Stimulated activated CD4-positive, alpha-beta T cell treated with anti-CD3 and anti-CD28 coated beads, TNF-alpha, amount 100 ng/mL, for 1 hour (primary cell): ENCODE measurements at regions not wholly inside any gene's neighbourhood (a gene's known extent, or its start where the extent isn't known, plus 50 kb on each side); places are given as distances from the start of the nearest gene placed in this dataset.

Source experiments
- DNase-seq, 3 donors: peaks; one replicate each; pipeline ENCODE4 v3.0.0-alpha.2; 2020; ENCODE audit warnings: low read depth in 3 of 3, low spot score in 1 of 3

DNA sequence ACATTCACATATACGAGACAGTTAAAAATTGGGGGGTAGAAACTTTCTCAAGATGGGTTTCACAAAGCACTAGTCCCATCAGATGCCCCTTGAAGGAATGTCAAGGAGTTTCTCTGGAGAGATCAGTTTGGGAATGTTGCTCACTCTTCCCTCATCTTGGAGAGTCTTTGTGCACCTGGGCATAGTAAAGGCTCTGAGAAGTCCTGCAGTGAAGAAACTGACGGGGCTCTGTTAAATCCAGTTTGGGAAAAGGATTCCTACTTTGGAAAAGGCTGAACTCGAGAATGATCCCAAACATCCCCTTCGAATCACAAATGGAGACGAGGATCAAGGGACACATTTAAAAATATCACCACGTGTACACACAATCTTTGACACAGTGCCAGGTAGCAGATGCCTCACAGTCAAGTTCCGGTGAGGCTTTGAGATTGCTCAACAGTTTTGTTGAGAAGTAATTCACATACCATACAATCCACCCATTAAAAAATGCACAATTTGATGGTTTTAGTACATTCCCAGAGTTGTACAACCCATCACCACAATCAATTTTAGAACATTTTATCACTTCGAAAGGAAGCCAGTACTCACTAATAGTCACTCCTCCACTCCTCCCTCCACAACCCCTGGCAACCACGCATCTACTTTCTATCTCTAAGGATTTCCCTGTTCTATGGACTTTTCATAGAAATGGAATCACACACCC lies 203.4 kb upstream of the FOXF1 start:
- no peak for DNase-seq

DNA sequence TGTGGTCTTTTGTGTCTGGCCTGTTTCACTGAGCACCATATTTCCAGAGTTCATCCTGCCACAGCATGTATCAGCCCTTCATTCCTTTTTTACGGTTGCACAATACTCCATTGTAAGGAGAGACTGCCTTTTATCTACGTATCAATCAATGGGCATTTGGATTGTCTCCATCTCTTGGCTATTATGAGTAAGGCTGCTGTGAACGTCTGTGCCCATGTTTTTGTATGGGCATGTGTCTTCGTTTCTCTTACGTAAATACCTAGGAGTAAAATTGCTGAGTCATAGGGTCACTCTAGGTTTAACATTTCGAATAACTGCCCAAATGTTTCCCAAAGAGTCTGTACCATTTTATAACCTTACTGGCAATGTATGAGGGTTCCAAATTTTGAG lies 202.8 kb upstream of the FOXF1 start:
- no peak for DNase-seq

DNA sequence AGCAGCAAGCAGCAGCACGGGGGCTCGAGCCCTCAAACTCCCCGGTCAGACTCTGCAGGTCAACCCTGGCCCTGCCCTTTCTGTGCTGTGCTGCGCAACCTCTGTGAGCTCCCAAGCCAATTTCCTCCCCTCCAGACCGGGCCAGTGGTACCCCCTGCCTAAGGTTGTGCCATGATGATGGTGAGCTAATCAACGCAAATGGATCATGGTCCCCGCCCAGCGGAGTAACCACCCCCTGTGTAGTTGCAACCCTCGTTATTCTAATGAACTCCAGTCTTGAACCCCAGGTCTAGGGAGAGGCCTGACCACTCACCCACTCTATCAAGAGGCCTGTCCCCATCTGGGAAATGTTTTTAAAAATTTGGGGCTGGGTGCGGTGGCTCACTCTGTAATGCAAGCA lies 201.8 kb upstream of the FOXF1 start:
- DNase-seq = no peak

DNA sequence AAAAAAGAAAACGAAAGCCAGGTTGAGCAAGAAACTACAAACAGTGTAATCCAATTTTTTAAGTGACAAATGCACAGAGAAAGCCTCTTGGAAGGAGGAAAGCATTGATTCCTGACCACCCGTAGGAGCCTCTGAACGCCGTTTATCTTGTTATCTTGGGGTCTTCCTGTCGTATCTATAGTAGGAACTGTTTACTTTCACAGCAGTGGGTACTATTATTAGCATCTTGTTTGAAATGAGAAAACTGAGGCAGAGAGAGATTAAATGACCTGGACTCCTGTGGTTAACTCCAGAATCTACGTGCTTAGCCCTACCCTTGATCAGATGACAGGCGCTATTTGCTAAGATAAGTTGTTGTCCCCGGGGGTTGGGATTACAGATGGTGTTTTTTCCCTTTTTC lies 196.7 kb upstream of the FOXF1 start:
- no peak for DNase-seq

DNA sequence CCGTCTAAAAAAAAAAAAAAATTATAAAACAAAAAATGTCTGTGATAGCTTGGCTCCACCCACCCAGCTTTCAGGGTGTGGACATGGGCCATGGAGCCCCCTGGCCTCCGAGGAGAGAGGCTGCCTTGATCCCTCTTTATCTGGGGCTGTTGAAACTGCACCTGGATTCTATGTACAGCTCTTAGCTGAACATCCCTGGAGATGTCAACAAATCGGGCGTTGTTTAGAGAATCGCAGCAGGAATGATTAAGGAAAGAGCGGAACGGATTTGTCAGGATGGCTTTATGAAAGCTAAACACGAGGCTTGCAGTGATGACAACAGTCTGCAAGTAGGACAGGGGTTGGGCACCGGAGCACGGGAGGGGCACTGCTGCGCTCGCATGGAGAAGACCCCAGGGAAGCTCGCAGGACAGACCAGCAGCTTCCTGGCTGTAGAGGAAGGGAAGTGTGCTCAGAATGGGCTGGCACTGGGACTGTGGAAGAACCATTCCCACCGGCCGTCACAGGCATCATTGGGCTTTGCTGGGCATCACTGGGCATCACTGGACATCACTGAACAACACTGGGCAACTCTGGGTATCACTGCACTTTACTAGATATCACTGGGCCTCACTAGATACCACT lies 195.8 kb upstream of the FOXF1 start:
- DNase-seq = no peak

DNA sequence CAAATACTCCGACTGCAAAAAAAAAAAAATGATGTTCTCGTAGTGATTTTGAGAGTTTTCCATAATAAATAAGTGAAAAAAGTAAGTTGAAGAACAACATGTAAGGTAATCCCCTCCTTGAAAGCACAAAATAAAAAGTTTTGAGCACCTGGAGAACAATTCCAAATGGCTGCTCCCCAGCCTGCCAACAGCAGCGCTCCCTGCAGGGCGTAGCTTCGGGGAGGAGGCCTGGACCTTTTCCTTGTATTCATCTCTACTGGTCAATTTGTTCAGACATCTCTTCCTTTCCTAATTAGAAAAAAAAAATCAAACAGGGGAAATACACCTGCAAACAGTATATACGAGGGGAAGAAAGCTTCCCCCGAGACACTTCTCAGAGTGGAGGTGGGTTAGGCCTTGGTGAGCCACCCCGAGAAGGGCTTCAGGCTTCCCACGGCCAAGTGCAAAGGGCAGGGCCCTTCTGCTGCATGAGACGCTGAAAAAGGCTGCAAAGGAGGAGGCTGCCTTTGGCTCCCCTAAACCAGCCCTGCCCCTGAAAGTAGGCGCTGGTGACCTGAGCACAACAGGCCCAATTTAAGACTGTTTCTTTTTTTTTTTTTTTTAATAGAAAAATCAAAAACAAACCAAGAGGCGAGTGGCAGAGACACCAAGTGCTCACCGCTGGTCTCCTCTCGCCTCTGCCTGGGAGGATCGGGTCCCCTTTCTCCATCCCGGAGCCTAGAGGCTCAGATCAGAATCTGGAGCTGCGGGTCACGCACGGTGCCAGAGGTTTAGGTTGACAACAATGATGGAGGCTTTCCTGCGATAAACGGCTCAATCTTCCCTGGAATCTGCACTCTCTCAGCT lies 193.1 kb upstream of the FOXF1 start:
- DNase-seq = no peak

DNA sequence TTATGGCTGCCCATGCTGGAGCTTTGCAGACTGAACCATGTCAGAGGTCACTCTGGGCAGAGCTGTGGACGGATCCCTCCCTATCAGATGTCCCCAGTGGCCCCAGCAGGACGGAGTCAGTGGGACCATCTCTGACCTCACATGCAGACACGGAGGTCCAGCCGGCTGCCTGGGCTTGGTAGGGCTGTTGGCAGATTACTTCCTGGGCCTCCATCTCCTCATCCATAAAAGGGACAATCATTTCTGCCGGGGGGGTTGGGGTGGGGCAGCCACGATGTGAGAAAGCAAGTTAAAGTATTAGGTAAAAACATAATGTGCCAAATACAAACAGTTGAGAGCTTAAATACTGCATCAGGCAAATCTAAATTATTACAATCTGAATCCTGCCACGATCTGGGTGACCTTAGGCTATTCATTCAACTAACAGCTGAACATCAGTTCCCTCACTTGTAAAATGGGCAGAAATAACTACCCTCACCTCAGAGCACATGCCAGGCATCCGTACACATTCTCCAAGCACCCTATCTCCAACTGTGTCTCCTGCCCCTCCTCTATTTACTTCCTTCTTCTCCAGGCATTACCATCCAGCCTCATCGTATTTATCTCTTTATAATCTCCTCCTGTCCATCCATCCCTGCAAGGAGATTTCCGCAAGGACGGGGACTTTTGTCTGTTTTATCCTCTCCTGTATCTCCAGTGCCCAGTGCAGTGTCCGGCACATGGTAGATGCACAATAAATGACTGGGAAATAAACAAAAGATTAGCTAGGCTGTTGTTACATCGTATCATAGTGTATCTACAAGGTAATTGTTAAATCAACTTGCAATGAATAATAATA lies 192.3 kb upstream of the FOXF1 start:
- no peak for DNase-seq

DNA sequence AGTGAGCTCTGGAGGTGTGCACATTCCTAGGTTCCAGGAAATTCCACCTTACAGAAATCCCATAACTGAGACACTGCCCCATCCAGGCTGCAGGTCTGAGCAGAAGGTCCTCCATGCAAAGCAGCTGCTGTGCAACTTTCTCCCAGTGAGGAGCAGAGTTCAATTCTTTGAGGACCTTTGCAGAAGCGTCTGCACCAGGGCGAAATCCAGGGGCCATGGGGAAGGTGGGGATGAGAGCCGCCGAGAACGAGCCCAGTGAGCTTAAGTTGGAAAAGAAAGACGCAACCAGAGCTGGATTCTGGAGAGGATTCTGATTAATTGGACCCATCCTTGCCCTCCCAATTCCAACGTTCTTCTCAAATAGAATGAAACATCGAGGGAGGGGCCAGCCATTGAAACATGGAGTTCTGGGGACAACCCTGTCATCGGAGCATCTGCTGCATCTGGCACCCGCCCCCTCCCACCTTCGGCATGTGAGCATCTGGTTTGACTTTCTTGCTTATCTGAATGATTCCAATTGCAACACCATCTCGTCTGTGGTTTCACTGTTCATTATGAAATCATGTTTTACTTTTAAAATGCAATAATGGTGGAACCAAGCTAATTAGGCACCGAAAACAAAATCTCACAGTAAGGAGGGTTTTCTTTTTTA lies 190.6 kb upstream of the FOXF1 start:
- no peak for DNase-seq

DNA sequence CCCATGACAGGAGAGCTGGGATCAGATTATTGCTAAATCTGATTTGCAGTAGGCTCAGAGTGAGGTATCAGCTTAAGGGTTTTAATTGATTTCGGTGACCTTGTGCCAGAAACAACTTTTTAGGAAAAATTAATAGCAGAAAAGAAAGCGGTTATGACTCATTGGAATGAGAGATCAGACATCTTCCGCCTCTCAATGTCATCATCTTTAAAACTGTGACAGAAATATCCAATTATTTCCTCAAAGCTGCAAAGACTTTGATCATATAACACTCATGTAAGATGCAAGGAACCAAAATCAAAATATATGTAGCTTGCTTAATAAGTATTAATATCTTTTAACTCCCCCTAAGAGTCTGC lies 190.1 kb upstream of the FOXF1 start:
- no peak for DNase-seq

DNA sequence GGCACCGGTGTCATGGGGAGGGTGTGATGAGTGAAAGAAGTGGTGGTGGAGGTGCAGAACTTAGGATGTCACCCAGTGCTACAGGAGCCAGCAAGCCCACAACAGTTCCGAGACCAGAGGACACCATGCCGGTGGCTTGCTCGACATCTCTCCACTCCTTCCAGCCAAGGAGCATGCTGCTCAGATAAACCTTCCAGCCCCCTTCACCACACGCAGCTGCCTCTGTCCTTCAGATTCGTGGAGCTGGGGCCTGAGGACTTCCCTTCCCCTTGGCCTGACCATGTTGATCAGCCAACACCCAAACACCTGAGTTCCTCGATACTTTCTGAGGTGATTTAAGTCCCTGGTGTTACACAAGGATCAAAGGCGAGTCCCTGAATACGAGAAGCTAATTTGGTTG lies 188.8 kb upstream of the FOXF1 start:
- no peak for DNase-seq

DNA sequence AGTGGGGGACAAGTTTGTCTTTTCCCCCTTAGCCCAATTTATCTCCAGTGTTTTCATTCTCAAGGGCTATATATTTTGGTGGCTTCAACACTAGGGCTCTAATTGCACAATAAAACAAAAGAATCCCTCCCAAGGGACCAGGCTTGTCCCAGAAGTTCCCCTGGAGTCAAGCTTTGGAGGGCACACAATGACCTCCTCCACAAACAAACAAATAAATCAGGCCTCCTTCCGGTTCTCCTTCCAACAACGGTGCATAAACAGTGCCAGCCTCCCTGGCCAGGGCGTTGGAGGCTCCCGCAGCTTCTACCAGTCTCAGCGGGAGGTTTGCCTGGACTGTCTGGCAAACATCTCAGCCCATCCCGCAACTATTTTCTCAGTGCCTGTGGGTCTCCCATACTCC lies 188.0 kb upstream of the FOXF1 start:
- no peak for DNase-seq

DNA sequence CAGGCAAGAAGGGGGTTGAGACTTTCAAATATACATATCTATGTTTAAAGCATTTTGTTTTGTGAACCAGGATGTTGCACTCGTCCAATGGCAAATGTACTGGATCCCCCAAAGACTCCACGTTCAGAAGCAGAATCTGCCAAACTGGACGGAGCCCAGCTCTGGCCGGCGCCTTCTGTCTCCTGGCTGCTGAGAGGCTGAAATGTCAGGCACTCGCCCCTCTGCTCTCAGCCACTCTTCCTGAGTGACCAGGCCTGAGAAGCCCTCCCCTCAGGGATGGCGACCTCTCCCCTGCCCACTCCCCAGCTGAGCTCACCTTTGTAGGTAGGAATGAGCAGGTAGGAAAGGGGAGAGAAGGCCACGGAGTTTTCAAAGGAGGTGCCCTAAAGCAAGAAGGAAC lies 187.5 kb upstream of the FOXF1 start:
- no peak for DNase-seq

DNA sequence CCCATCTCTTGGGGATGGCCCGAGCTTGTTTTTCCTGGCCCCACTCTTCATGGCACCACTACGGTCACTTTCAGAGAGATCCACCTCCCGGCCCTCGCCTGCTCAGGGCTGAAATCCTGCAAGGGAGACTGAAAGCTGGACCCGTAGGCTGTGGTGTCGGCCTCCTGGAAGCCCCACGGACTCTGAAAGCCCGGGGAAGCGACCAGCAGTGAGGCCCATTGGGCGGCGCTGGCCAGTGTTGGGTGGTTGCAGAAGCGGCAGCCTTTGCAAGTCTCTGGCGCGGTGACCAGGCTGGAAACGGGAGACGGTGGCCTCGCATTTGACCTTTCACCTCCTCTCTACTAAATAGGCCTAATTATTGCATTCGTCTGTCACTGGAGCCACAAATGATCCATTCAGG lies 186.0 kb upstream of the FOXF1 start:
- DNase-seq = no peak

DNA sequence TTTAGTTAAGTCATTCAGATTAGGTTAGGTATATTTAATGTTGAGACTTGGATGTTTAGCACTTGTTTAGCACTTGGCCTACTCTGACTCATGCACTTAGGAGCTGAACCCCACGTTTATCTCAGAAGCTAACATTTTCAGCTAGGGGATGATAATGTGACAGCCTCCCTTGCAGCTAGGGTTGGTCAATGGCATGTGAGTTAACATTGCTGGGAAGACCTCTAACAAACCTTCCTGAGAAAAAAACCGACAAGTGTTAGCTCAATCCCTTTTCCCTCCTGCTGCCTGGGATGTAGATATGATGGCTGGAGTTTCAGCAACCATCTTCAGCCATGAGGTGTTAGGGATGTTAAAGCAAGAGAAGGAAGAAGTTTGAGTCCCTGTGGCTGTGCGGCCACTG lies 185.0 kb upstream of the FOXF1 start:
- DNase-seq = no peak

DNA sequence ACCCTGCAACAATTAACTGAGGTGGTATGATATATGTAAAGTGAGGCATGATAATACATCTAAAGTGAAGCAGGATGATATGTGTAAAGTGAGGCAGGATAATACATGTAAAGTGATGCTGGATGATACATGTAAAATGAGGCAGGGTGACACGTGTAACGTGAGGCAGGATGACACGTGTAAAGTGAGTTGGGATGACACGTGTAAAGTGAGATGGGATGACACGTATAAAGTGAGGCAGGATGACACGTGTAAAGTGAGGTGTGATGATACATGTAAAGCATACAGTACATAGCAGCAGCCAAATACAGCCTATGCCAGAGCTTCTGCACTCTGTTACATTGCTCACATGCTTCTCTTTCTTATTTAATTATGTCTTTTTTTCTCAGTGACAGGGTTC lies 184.4 kb upstream of the FOXF1 start:
- no peak for DNase-seq

DNA sequence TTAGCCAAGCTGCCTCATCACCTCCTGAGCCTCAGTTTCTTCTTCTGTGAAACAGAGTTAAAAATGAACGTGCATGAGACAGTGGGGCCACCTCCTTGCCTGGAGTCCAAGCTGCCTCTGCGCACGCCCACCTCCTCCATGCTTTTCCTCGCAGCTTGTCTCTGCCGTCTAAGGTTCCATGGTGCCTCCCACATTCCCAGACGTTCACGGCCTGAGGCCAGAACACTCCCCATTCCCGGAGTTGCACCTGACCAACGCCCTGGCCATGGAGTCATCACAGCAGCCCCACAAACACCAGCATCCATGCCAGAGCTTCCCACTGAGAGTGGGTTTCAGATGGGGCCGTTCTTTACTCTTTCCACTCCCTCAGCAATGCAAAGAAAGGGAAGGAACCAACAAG lies 183.0 kb upstream of the FOXF1 start:
- DNase-seq = no peak

DNA sequence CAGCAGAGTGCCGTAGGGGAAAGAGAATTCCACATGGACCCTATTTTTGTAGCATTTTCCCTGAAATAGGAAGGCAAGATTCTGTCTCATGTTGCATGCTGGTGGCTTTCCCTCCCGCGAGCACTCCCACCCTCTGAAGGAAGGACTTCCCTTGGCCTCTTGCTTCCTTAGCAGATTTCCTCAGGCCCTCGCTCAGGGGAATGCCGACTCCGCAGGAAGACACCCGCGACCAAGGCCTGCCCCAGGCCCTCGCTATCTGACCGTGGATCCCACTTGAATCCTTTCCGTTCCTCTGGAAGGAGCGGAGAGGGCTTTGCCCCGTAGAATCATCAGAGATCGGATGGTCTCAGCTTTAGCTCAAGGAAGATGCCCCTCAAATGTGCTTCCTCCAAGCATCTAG lies 179.4 kb upstream of the FOXF1 start:
- DNase-seq = no peak

DNA sequence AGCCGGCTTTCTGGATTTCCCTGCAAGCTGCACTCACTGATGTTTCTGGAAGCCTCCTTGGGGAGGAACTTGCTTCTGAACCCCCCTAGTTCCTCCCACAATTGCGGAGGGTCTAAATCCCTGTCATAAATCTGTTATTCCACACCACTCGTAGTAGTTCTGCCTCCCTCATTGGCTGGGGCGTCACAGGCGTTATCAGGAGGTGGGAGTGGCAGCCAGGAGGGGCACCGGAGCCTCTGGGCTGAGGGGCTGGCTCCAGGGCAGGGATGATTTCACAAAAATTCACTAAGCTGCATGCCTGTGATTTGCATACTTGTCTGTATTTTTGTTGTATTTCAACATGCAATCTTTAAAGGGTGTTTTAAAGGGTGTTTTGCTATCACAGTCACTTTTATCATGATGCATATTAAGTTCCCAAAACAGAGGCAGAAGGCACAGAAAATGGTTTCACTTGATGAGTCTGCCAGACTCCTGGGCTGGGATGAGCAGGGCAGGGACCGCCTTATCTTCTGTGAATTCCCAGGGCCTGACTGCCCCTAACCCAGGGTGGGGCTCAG lies 176.2 kb upstream of the FOXF1 start:
- DNase-seq = no peak

DNA sequence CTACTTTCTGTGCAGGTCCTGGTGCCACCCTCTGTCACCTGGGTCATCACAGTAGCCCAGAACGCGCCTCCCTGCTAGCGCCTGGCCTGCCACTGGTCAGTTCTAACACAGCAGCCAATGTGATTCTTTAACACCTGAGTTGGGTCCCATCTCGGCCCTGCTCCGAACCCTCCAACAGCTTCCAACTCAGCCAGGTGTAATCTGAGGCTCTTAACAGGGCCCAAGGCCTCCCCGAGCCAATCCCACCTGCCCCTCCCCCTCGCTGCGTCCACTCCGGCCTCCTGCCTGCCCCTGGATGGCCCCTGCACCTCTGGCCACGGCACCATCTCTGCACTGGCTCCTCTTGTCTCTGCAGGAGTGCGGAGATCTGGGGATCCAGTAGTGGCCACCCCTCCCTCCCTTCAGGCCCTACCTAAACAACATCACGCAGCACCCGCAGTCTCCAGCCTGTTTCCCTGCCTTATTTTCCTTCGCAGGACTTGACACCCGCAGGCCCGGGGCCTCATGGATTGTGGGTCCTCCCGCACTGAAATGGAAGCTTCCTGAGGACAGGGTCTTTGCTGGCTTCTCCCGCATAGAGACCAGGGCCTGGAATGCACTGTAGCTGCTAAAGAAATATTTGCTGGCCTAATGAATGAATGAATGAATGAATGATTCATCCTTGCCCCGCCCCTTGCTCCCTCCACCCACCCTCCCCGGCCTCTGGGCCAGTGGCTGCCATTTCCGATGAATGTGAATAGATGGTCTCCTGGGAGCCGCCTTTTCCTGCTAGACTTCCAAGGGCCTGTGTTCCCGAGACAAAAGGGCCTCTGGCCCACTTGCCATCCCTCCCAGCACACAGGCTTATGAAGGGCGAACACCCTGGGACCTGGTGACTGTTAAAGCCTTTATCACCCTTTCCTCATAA lies 174.8 kb upstream of the FOXF1 start:
- DNase-seq = no peak

DNA sequence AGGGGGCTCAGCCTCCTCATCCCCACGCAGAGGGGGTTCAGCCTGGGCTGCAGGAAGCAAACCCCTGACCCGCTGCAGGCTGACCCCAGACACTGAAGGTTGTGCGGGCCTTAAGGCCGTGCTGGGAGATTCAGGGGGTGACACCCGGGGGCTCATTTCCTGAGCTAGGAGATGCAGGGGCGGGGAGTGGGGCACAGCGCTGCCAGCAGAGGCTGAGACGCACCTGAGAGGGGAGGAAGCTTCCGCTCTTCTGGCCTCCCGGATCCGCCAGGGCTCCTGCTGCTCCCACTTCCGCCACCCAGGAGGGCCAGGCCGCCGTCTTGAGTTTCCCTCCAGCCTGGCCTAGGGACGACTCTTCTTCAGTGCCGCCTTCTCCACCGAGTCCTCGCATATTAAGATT lies 173.2 kb upstream of the FOXF1 start:
- DNase-seq = no peak
